ENCODE measurements at regions not wholly inside any gene's neighbourhood (a gene's known extent, or its start where the extent isn't known, plus 50 kb on each side); places are given as distances from the start of the nearest gene placed in this dataset.

- H3K27ac ChIP-seq (ENCODE audit: low read depth in 1 of 2, low read length in 2 of 2), result no peak overlapping the region
- no peaks in the 10 kb centered on the region for H3K27me3 ChIP-seq (ENCODE audit: control insufficient read depth in 1 of 2, insufficient read depth in 2 of 2, low read length in 2 of 2)
- Mint-ChIP-seq H3K27ac (no peak overlapping the region), H3K27me3 (no peaks in the 10 kb centered on the region), H3K4me1 (ENCODE audit: low read depth) (no peaks in the 10 kb centered on the region), H3K36me3 (ENCODE audit: low read depth) (no peaks in the 10 kb centered on the region), H3K9me3 (peaks cover 3% of the 10 kb centered on the region), H3K4me3 (no peak overlapping the region)
- TF ChIP-seq, protein P1, sequence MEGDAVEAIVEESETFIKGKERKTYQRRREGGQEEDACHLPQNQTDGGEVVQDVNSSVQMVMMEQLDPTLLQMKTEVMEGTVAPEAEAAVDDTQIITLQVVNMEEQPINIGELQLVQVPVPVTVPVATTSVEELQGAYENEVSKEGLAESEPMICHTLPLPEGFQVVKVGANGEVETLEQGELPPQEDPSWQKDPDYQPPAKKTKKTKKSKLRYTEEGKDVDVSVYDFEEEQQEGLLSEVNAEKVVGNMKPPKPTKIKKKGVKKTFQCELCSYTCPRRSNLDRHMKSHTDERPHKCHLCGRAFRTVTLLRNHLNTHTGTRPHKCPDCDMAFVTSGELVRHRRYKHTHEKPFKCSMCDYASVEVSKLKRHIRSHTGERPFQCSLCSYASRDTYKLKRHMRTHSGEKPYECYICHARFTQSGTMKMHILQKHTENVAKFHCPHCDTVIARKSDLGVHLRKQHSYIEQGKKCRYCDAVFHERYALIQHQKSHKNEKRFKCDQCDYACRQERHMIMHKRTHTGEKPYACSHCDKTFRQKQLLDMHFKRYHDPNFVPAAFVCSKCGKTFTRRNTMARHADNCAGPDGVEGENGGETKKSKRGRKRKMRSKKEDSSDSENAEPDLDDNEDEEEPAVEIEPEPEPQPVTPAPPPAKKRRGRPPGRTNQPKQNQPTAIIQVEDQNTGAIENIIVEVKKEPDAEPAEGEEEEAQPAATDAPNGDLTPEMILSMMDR (IDR thresholded peaks at IDR 0.05), result no peak
- no peak for DNase-seq
- no peak overlapping the region for H3K4me3 ChIP-seq (ENCODE audit: low read length)
- intact Hi-C loops (cut with DNase I, micrococcal nuclease), result no loop called here
- no peaks in the 10 kb centered on the region for H3K4me1 ChIP-seq (ENCODE audit: insufficient read depth, low read length)
- CTCF ChIA-PET, result no interaction called here
- POLR2A ChIA-PET, result no interaction called here
- ATAC-seq (ENCODE audit: poor library complexity), result no peak
- no peaks in the 10 kb centered on the region for H3K36me3 ChIP-seq (ENCODE audit: insufficient read depth, low read length)
- peaks cover 3% of the 10 kb centered on the region in 2 experiments for H3K9me3 ChIP-seq (ENCODE audit: control insufficient read depth in 1 of 2, insufficient read depth in 1 of 2, low read length in 2 of 2)
Measured at GRCh38 chr2:82344670-82345069, 2040.1 kb upstream of the LRRTM1 start.

DNA sequence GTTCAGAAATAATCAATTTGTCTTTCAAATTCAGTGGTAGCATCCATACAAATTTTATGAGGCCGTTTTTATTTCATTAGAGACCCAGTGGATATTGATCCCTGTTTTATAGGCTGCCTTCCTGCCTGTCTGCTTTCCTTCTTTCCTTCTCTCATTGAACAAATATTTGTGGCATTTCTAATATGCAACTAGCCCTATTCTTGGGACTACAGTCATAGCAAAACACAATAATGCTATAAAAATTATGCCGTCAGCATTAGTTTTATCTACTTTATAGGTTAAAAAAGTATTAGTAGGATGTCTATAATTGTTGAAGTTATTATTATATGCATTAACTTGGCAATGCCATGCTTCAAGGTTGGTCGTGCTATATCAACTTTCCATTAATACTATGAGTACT, 2037.8 kb upstream of the LRRTM1 start:
- POLR2A ChIA-PET, result no interaction called here
- Histone ChIP-seq H3K9me3 (ENCODE audit: control insufficient read depth in 1 of 2, insufficient read depth in 1 of 2, low read length in 2 of 2) (peaks cover 0 to 3% of the 10 kb centered on the region in 2 experiments), H3K27me3 (ENCODE audit: control insufficient read depth in 1 of 2, insufficient read depth in 2 of 2, low read length in 2 of 2) (no peaks in the 10 kb centered on the region), H3K4me3 (ENCODE audit: low read length) (no peak overlapping the region), H3K4me1 (ENCODE audit: insufficient read depth, low read length) (no peaks in the 10 kb centered on the region), H3K27ac (ENCODE audit: low read depth in 1 of 2, low read length in 2 of 2) (no peak overlapping the region), H3K36me3 (ENCODE audit: insufficient read depth, low read length) (no peaks in the 10 kb centered on the region)
- no peaks in the 10 kb centered on the region for H3K4me1 Mint-ChIP-seq (ENCODE audit: low read depth)
- no peak overlapping the region for H3K27ac Mint-ChIP-seq
- DNase-seq (no peak), ATAC-seq (ENCODE audit: poor library complexity) (no peak)
- intact Hi-C loops (cut with DNase I, micrococcal nuclease), result no loop called here
- CTCF ChIA-PET, result no interaction called here
- H3K36me3 Mint-ChIP-seq (ENCODE audit: low read depth), result no peaks in the 10 kb centered on the region
- TF ChIP-seq, protein P1 (IDR thresholded peaks at IDR 0.05), result no peak
- H3K9me3 Mint-ChIP-seq, result peaks cover 3% of the 10 kb centered on the region
- H3K27me3 Mint-ChIP-seq, result no peaks in the 10 kb centered on the region
- no peak overlapping the region for H3K4me3 Mint-ChIP-seq

DNA sequence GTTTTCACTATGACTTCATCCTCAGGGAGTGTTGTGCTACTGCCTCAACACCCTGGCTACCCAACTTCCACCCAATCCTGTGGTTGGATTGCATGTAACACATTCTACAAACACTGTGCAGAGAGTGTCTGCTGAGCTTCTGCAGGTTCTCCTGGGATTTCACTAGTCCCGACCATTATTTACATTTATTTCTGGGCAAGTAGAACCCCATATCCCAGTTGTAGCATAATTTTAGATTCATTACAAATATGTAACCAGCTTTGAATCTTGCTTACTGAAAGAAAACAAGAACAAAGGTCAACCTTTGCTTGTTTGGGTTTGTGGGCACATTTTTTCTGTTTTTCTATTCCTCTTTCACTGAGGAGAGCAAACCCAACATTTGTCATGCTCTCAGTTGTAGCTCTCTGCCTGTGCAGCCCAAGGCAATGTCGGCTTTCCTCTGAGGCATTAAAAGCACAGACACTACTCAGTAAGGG, 2036.1 kb upstream of the LRRTM1 start:
- TF ChIP-seq, protein P1 (IDR thresholded peaks at IDR 0.05), result no peak
- Histone ChIP-seq H3K4me3 (ENCODE audit: low read length) (no peak overlapping the region), H3K9me3 (ENCODE audit: control insufficient read depth in 1 of 2, insufficient read depth in 1 of 2, low read length in 2 of 2) (peaks cover 0 to 3% of the 10 kb centered on the region in 2 experiments), H3K27ac (ENCODE audit: low read depth in 1 of 2, low read length in 2 of 2) (no peak overlapping the region), H3K27me3 (ENCODE audit: control insufficient read depth in 1 of 2, insufficient read depth in 2 of 2, low read length in 2 of 2) (no peaks in the 10 kb centered on the region), H3K4me1 (ENCODE audit: insufficient read depth, low read length) (no peaks in the 10 kb centered on the region), H3K36me3 (ENCODE audit: insufficient read depth, low read length) (no peaks in the 10 kb centered on the region)
- ATAC-seq (ENCODE audit: poor library complexity) (no peak), DNase-seq (peak in 1 of 14 experiments; percentile 4)
- Mint-ChIP-seq H3K4me3 (no peak overlapping the region), H3K27me3 (no peaks in the 10 kb centered on the region), H3K4me1 (ENCODE audit: low read depth) (no peaks in the 10 kb centered on the region), H3K36me3 (ENCODE audit: low read depth) (no peaks in the 10 kb centered on the region), H3K9me3 (peaks cover 3% of the 10 kb centered on the region), H3K27ac (no peak overlapping the region)
- CTCF ChIA-PET, result no interaction called here
- POLR2A ChIA-PET, result no interaction called here
- intact Hi-C loops (cut with DNase I, micrococcal nuclease), result no loop called here
